Keratinocyte (primary cell): ENCODE measurements at regions not wholly inside any gene's neighbourhood (a gene's known extent, or its start where the extent isn't known, plus 50 kb on each side); places are given as distances from the start of the nearest gene placed in this dataset.

Source experiments
- CTCF ChIP-seq, 3 experiments: IDR thresholded peaks in 1 of 3; conservative IDR thresholded peaks in 1 of 3; optimal IDR thresholded peaks in 1 of 3; 2 replicates in 2 of 3; 3 replicates in 1 of 3; pipeline versions ENCODE3 to v1.5.1; 2011; ENCODE audit warnings: low read length in 3 of 3, mild to moderate bottlenecking in 3 of 3, moderate library complexity in 2 of 3, control low read depth in 1 of 3, inconsistent platforms in 1 of 3; ENCODE audit not compliant: insufficient read depth in 2 of 3; ENCODE audit errors: extremely low read depth in 1 of 3
- EZH2 ChIP-seq: IDR thresholded peaks from one replicate; pipeline ENCODE4 v1.6.1; 2012; ENCODE audit warnings: inconsistent platforms, mild to moderate bottlenecking, low read length, moderate library complexity

- TF ChIP-seq CTCF (optimal IDR thresholded peaks at IDR 0.05 in 1 of 3, IDR thresholded peaks at IDR 0.05 in 1 of 3, conservative IDR thresholded peaks at IDR 0.05 in 1 of 3; ENCODE audit: extremely low read depth in 1 of 3, insufficient read depth in 2 of 3, low read length in 3 of 3) = no peak
- no peak for TF ChIP-seq EZH2
These were observed 132.2 kb downstream of the FOXL1 start for GRCh38 chr16:86710602-86710950.
